ENCODE measurements at regions not wholly inside any gene's neighbourhood (a gene's known extent, or its start where the extent isn't known, plus 50 kb on each side); places are given as distances from the start of the nearest gene placed in this dataset.

- H3K4me3 ChIP-seq (replicated peaks; ENCODE audit: low read depth, low read length), result no peak overlapping the region
Measured at GRCh38 chr14:34018564-34019244, 67.8 kb upstream of the EGLN3 start.

GRCh38 chr14:34018125-34018524 is 67.3 kb upstream of the EGLN3 start:
- no peak overlapping the region for H3K4me3 ChIP-seq (replicated peaks; ENCODE audit: low read depth, low read length)
- no peak for DNase-seq (ENCODE audit: extremely low read depth, low read depth)
- no peak for TF ChIP-seq CTCF (IDR thresholded peaks at IDR 0.05; ENCODE audit: low read depth, low read length, missing control alignments)

More at GRCh38 chr14:34018564-34019244, 67.8 kb upstream of the EGLN3 start:
- no peak for DNase-seq (ENCODE audit: extremely low read depth, low read depth)
- TF ChIP-seq CTCF (IDR thresholded peaks at IDR 0.05; ENCODE audit: low read depth, low read length, missing control alignments), result no peak

GRCh38 chr14:34015383-34015782 is 64.5 kb upstream of the EGLN3 start:
- DNase-seq (ENCODE audit: extremely low read depth, low read depth), result no peak
- no peak for TF ChIP-seq CTCF (IDR thresholded peaks at IDR 0.05; ENCODE audit: low read depth, low read length, missing control alignments)
- H3K4me3 ChIP-seq (replicated peaks; ENCODE audit: low read depth, low read length), result no peak overlapping the region

GRCh38 chr14:34014936-34015335 is 64.1 kb upstream of the EGLN3 start:
- no peak for DNase-seq (ENCODE audit: extremely low read depth, low read depth)
- H3K4me3 ChIP-seq (replicated peaks; ENCODE audit: low read depth, low read length), result no peak overlapping the region
- TF ChIP-seq CTCF (IDR thresholded peaks at IDR 0.05; ENCODE audit: low read depth, low read length, missing control alignments), result no peak

- no peak for DNase-seq (ENCODE audit: extremely low read depth, low read depth)
- TF ChIP-seq CTCF (IDR thresholded peaks at IDR 0.05; ENCODE audit: low read depth, low read length, missing control alignments), result no peak
Measured at GRCh38 chr14:34013721-34014060, 62.8 kb upstream of the EGLN3 start.

GRCh38 chr14:34012978-34013720 is 62.3 kb upstream of the EGLN3 start:
- no peak overlapping the region for H3K4me3 ChIP-seq (replicated peaks; ENCODE audit: low read depth, low read length)
- TF ChIP-seq CTCF (IDR thresholded peaks at IDR 0.05; ENCODE audit: low read depth, low read length, missing control alignments), result no peak
- no peak for DNase-seq (ENCODE audit: extremely low read depth, low read depth)

More at GRCh38 chr14:34013721-34014060, 62.8 kb upstream of the EGLN3 start:
- H3K4me3 ChIP-seq (replicated peaks; ENCODE audit: low read depth, low read length), result no peak overlapping the region
